ENCODE measurements at regions not wholly inside any gene's neighbourhood (a gene's known extent, or its start where the extent isn't known, plus 50 kb on each side); places are given as distances from the start of the nearest gene placed in this dataset.

- Mint-ChIP-seq H3K4me1 (ENCODE audit: insufficient read depth, unreplicated experiment) (no peaks in the 10 kb centered on the region), H3K9me3 (ENCODE audit: unreplicated experiment) (no peaks in the 10 kb centered on the region), H3K27ac (ENCODE audit: low read depth, unreplicated experiment) (peak overlapping the region; percentile 51), H3K36me3 (ENCODE audit: insufficient read depth, unreplicated experiment) (no peaks in the 10 kb centered on the region), H3K4me3 (ENCODE audit: unreplicated experiment) (no peak overlapping the region), H3K27me3 (ENCODE audit: insufficient read depth, unreplicated experiment) (no peaks in the 10 kb centered on the region)
- DNase-seq (ENCODE audit: unreplicated experiment), result peak; percentile 30
- CTCF ChIA-PET, result no interaction called here
- TF ChIP-seq, protein P1, sequence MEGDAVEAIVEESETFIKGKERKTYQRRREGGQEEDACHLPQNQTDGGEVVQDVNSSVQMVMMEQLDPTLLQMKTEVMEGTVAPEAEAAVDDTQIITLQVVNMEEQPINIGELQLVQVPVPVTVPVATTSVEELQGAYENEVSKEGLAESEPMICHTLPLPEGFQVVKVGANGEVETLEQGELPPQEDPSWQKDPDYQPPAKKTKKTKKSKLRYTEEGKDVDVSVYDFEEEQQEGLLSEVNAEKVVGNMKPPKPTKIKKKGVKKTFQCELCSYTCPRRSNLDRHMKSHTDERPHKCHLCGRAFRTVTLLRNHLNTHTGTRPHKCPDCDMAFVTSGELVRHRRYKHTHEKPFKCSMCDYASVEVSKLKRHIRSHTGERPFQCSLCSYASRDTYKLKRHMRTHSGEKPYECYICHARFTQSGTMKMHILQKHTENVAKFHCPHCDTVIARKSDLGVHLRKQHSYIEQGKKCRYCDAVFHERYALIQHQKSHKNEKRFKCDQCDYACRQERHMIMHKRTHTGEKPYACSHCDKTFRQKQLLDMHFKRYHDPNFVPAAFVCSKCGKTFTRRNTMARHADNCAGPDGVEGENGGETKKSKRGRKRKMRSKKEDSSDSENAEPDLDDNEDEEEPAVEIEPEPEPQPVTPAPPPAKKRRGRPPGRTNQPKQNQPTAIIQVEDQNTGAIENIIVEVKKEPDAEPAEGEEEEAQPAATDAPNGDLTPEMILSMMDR (IDR thresholded peaks at IDR 0.05; ENCODE audit: unreplicated experiment), result no peak
- POLR2A ChIA-PET, result interaction anchor here (0.6 to 1.4 kb wide), 3 partner anchors 9 to 1610 kb away, joined by 3 to 4 read pairs (median 3); no protein-coding TSS in a partner anchor
- intact Hi-C loops (cut with micrococcal nuclease), result no loop called here
- BruUV-seq (replicated peaks), result no TSS peak
Observed at GRCh38 chr6:141033101-141033500, 1099.6 kb upstream of the GJE1 start.

- BruUV-seq (replicated peaks), result no TSS peak
- H3K27me3 Mint-ChIP-seq (ENCODE audit: insufficient read depth, unreplicated experiment), result no peaks in the 10 kb centered on the region
- TF ChIP-seq, protein P1 (IDR thresholded peaks at IDR 0.05; ENCODE audit: unreplicated experiment), result no peak
- intact Hi-C loops (cut with micrococcal nuclease), result no loop called here
- H3K27ac Mint-ChIP-seq (ENCODE audit: low read depth, unreplicated experiment), result no peak overlapping the region
- no peaks in the 10 kb centered on the region for H3K4me1 Mint-ChIP-seq (ENCODE audit: insufficient read depth, unreplicated experiment)
- POLR2A ChIA-PET, result interaction anchor here (0.7 to 1.2 kb wide), 3 partner anchors 9 to 65 kb away, joined by 3 to 4 read pairs (median 3); no protein-coding TSS in a partner anchor
- H3K36me3 Mint-ChIP-seq (ENCODE audit: insufficient read depth, unreplicated experiment), result no peaks in the 10 kb centered on the region
- no peak overlapping the region for H3K4me3 Mint-ChIP-seq (ENCODE audit: unreplicated experiment)
- no peaks in the 10 kb centered on the region for H3K9me3 Mint-ChIP-seq (ENCODE audit: unreplicated experiment)
- peak; percentile 20 for DNase-seq (ENCODE audit: unreplicated experiment)
- CTCF ChIA-PET, result interaction anchor here (0.7 kb wide), 1 partner anchor 1877 kb away, joined by 3 read pairs; no protein-coding TSS in a partner anchor
Observed at GRCh38 chr6:141029908-141030307, 1102.8 kb upstream of the GJE1 start.

DNA sequence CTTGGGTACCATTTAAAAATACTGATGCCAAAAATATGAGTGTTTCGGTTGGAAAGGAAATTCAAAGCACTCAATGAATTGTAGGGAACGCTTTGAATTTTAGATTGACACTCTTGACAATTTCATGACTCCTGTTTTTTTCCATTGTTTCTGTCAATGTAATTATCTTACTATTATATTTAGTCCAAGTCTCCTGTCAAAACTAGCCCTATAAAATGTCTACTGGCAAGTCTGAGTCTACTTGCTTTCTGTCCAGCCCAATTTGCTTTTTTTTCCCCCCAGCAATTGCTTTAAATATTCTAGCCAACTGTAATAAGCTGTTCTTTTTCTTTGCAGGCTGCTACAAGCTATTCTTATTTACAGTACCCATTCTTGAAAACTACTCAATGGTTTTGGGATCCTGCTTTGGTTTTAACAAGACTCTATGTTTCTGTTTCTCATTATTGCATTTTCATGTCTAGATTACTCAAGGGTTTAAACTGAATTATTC lies 1103.9 kb upstream of the GJE1 start:
- Mint-ChIP-seq H3K36me3 (ENCODE audit: insufficient read depth, unreplicated experiment) (no peaks in the 10 kb centered on the region), H3K27ac (ENCODE audit: low read depth, unreplicated experiment) (no peak overlapping the region), H3K4me3 (ENCODE audit: unreplicated experiment) (no peak overlapping the region), H3K9me3 (ENCODE audit: unreplicated experiment) (peaks cover 7% of the 10 kb centered on the region), H3K27me3 (ENCODE audit: insufficient read depth, unreplicated experiment) (no peaks in the 10 kb centered on the region), H3K4me1 (ENCODE audit: insufficient read depth, unreplicated experiment) (no peaks in the 10 kb centered on the region)
- ChIA-PET POLR2A (interaction anchor here (0.7 kb wide), 1 partner anchor 23 kb away, joined by 3 read pairs; no protein-coding TSS in a partner anchor), CTCF (interaction anchor here (0.7 kb wide), 1 partner anchor 1876 kb away, joined by 3 read pairs; no protein-coding TSS in a partner anchor)
- TF ChIP-seq, protein P1 (IDR thresholded peaks at IDR 0.05; ENCODE audit: unreplicated experiment), result no peak
- no peak for DNase-seq (ENCODE audit: unreplicated experiment)
- BruUV-seq (replicated peaks), result no TSS peak
- intact Hi-C loops (cut with micrococcal nuclease), result no loop called here

DNA sequence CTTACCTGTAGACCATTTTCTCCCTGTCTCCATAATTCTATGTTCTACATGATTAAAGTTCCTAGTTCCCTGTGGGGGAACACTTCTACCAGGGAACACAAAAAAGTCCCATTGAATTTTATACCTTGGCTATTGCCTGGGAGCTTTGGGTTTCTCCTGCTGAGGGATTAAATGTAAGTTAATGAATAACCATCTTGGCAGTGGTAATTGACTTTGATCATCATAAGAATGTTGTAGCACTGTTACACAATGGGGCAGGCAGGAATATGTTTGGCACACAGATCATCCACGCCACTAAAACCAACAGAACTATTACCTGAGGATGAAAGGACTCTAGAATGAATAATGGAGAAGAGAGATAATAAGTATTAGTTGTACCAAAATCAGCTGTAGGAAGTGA lies 1106.2 kb upstream of the GJE1 start:
- POLR2A ChIA-PET, result no interaction called here

More for the DNA sequence above, 1106.2 kb upstream of the GJE1 start:
- TF ChIP-seq, protein P1 (IDR thresholded peaks at IDR 0.05; ENCODE audit: unreplicated experiment), result no peak
- DNase-seq (ENCODE audit: unreplicated experiment), result no peak
- Mint-ChIP-seq H3K36me3 (ENCODE audit: insufficient read depth, unreplicated experiment) (no peaks in the 10 kb centered on the region), H3K27ac (ENCODE audit: low read depth, unreplicated experiment) (no peak overlapping the region), H3K9me3 (ENCODE audit: unreplicated experiment) (peaks cover 15% of the 10 kb centered on the region), H3K4me1 (ENCODE audit: insufficient read depth, unreplicated experiment) (no peaks in the 10 kb centered on the region), H3K27me3 (ENCODE audit: insufficient read depth, unreplicated experiment) (no peaks in the 10 kb centered on the region), H3K4me3 (ENCODE audit: unreplicated experiment) (no peak overlapping the region)
- intact Hi-C loops (cut with micrococcal nuclease), result no loop called here
- CTCF ChIA-PET, result interaction anchor here (0.6 kb wide), 1 partner anchor 888 kb away, joined by 5 read pairs; no protein-coding TSS in a partner anchor
- no TSS peak for BruUV-seq (replicated peaks)

All from MCF 10A (cell line).